HG03097 (cell line): ENCODE measurements at regions not wholly inside any gene's neighbourhood (a gene's known extent, or its start where the extent isn't known, plus 50 kb on each side); places are given as distances from the start of the nearest gene placed in this dataset.
"Not testable (repeated sequence)": the region's sequence is repeated elsewhere in the genome, so short reads cannot be mapped to it uniquely, and the experiment has no call there.

Source experiments
- ATAC-seq: cut with Tn5 transposase; IDR thresholded peaks from one replicate; pipeline ENCODE4 v1.9.1; 2021; ENCODE audit not compliant: unreplicated experiment, low FRiP score

- ATAC-seq: no peak
These were observed 87.5 kb upstream of the ERCC6L2 start for GRCh38 chr9:95788021-95788420.

- ATAC-seq: no peak
These were observed 90.3 kb upstream of the ERCC6L2 start for GRCh38 chr9:95785209-95785608.

- ATAC-seq: no peak
These were observed 91.2 kb upstream of the ERCC6L2 start for GRCh38 chr9:95784318-95784717.

- ATAC-seq: no peak
These were observed 92.0 kb upstream of the ERCC6L2 start for GRCh38 chr9:95783426-95783975.

- ATAC-seq: no peak
These were observed 94.7 kb upstream of the ERCC6L2 start for GRCh38 chr9:95780751-95781150.

GRCh38 chr9:95780121-95780520, 95.4 kb upstream of the ERCC6L2 start:
- no peak for ATAC-seq

GRCh38 chr9:95779597-95779996, 95.9 kb upstream of the ERCC6L2 start:
- not testable (repeated sequence) for ATAC-seq

- no peak for ATAC-seq
These were observed 96.5 kb upstream of the ERCC6L2 start for GRCh38 chr9:95778957-95779356.

GRCh38 chr9:95777136-95777535, 98.4 kb upstream of the ERCC6L2 start:
- no peak for ATAC-seq

- no peak for ATAC-seq
These were observed 99.3 kb upstream of the ERCC6L2 start for GRCh38 chr9:95776176-95776575.

GRCh38 chr9:95775191-95775590, 100.3 kb upstream of the ERCC6L2 start:
- ATAC-seq: no peak

- ATAC-seq: no peak
These were observed 102.5 kb upstream of the ERCC6L2 start for GRCh38 chr9:95773053-95773418.

GRCh38 chr9:95772320-95773052, 103.0 kb upstream of the ERCC6L2 start:
- no peak for ATAC-seq

- ATAC-seq: no peak
These were observed 103.8 kb upstream of the ERCC6L2 start for GRCh38 chr9:95771556-95772246.

- ATAC-seq: no peak
These were observed 104.8 kb upstream of the ERCC6L2 start for GRCh38 chr9:95770653-95771131.

GRCh38 chr9:95769909-95770433, 105.5 kb upstream of the ERCC6L2 start:
- ATAC-seq: no peak

- no peak for ATAC-seq
These were observed 106.0 kb upstream of the ERCC6L2 start for GRCh38 chr9:95769473-95769872.

- ATAC-seq: no peak
These were observed 108.6 kb upstream of the ERCC6L2 start for GRCh38 chr9:95766906-95767305.

GRCh38 chr9:95764533-95765319, 110.8 kb upstream of the ERCC6L2 start:
- no peak for ATAC-seq

GRCh38 chr9:95763983-95764382, 111.5 kb upstream of the ERCC6L2 start:
- ATAC-seq: no peak

- no peak for ATAC-seq
These were observed 112.5 kb upstream of the ERCC6L2 start for GRCh38 chr9:95763006-95763405.
